Epithelial cell of esophagus (primary cell): ENCODE measurements at regions not wholly inside any gene's neighbourhood (a gene's known extent, or its start where the extent isn't known, plus 50 kb on each side); places are given as distances from the start of the nearest gene placed in this dataset.

Experiments used
- DNase-seq: peaks from one replicate; pipeline ENCODE4 v3.0.0; 2010; ENCODE audit warnings: low read depth
- H3K4me3 ChIP-seq: 2 replicates; pipeline ENCODE4 v1.5.1; 2011; ENCODE audit warnings: mild to moderate bottlenecking, low read length, control low read depth
- CTCF ChIP-seq: IDR thresholded peaks from 2 replicates; pipeline ENCODE4 v1.5.1; 2011; ENCODE audit warnings: low read depth, mild to moderate bottlenecking, low read length, control low read depth, inconsistent platforms; ENCODE audit not compliant: insufficient read depth; ENCODE audit errors: missing control alignments

- H3K4me3 ChIP-seq = no peak overlapping the region
- no peak for TF ChIP-seq CTCF
- no peak for DNase-seq
These were observed 409.3 kb downstream of the MTX2 start for GRCh38 chr2:176678571-176678970.

- H3K4me3 ChIP-seq = no peak overlapping the region
- no peak for TF ChIP-seq CTCF
- no peak for DNase-seq
These were observed 409.9 kb downstream of the MTX2 start for GRCh38 chr2:176679061-176679669.

- DNase-seq = peak; percentile 44
- no peak for TF ChIP-seq CTCF
- no peak overlapping the region for H3K4me3 ChIP-seq
These were observed 411.8 kb downstream of the MTX2 start for GRCh38 chr2:176680916-176681516.

- no peak for DNase-seq
- no peak for TF ChIP-seq CTCF
- no peak overlapping the region for H3K4me3 ChIP-seq
These were observed 412.4 kb downstream of the MTX2 start for GRCh38 chr2:176681584-176682115.

GRCh38 chr2:176682278-176682677, 413.0 kb downstream of the MTX2 start:
- no peak for TF ChIP-seq CTCF
- no peak for DNase-seq
- H3K4me3 ChIP-seq = no peak overlapping the region

GRCh38 chr2:176683618-176684111, 414.4 kb downstream of the MTX2 start:
- no peak overlapping the region for H3K4me3 ChIP-seq
- TF ChIP-seq CTCF = no peak
- DNase-seq = peak; percentile 2
